Activated T-cell treated with anti-CD3 and anti-CD28 coated beads for 24 hours (primary cell): ENCODE measurements at regions not wholly inside any gene's neighbourhood (a gene's known extent, or its start where the extent isn't known, plus 50 kb on each side); places are given as distances from the start of the nearest gene placed in this dataset.

Experiments
- DNase-seq: peaks from one replicate; pipeline ENCODE4 v3.0.0-alpha.2; 2020; ENCODE audit warnings: low read depth

- DNase-seq: no peak
Measured at GRCh38 chr18:10285283-10285640, 169.2 kb upstream of the APCDD1 start.

GRCh38 chr18:10286580-10287150 lies 167.8 kb upstream of the APCDD1 start:
- no peak for DNase-seq

- DNase-seq: no peak
Measured at GRCh38 chr18:10289251-10289650, 165.2 kb upstream of the APCDD1 start.

GRCh38 chr18:10289951-10290637 lies 164.3 kb upstream of the APCDD1 start:
- no peak for DNase-seq

- no peak for DNase-seq
Measured at GRCh38 chr18:10290638-10291235, 163.7 kb upstream of the APCDD1 start.

- no peak for DNase-seq
Measured at GRCh38 chr18:10291568-10291981, 162.9 kb upstream of the APCDD1 start.

GRCh38 chr18:10293966-10294365 lies 160.5 kb upstream of the APCDD1 start:
- DNase-seq: no peak

- no peak for DNase-seq
Measured at GRCh38 chr18:10295751-10296150, 158.7 kb upstream of the APCDD1 start.

- no peak for DNase-seq
Measured at GRCh38 chr18:10296491-10296890, 157.9 kb upstream of the APCDD1 start.

GRCh38 chr18:10297086-10297485 lies 157.3 kb upstream of the APCDD1 start:
- DNase-seq: no peak

GRCh38 chr18:10298346-10298745 lies 156.1 kb upstream of the APCDD1 start:
- DNase-seq: no peak

- DNase-seq: no peak
Measured at GRCh38 chr18:10299643-10300042, 154.8 kb upstream of the APCDD1 start.

- DNase-seq: no peak
Measured at GRCh38 chr18:10300739-10301138, 153.7 kb upstream of the APCDD1 start.

- no peak for DNase-seq
Measured at GRCh38 chr18:10301831-10302483, 152.5 kb upstream of the APCDD1 start.

- DNase-seq: no peak
Measured at GRCh38 chr18:10303171-10303570, 151.3 kb upstream of the APCDD1 start.

- DNase-seq: no peak
Measured at GRCh38 chr18:10304853-10305252, 149.6 kb upstream of the APCDD1 start.

- no peak for DNase-seq
Measured at GRCh38 chr18:10306779-10307178, 147.7 kb upstream of the APCDD1 start.

GRCh38 chr18:10308154-10308553 lies 146.3 kb upstream of the APCDD1 start:
- no peak for DNase-seq

GRCh38 chr18:10310626-10311025 lies 143.8 kb upstream of the APCDD1 start:
- DNase-seq: no peak

- no peak for DNase-seq
Measured at GRCh38 chr18:10312326-10313015, 142.0 kb upstream of the APCDD1 start.

- no peak for DNase-seq
Measured at GRCh38 chr18:10313016-10313342, 141.5 kb upstream of the APCDD1 start.

- no peak for DNase-seq
Measured at GRCh38 chr18:10314066-10314465, 140.4 kb upstream of the APCDD1 start.

- DNase-seq: no peak
Measured at GRCh38 chr18:10315522-10315921, 138.9 kb upstream of the APCDD1 start.
